ENCODE measurements at regions not wholly inside any gene's neighbourhood (a gene's known extent, or its start where the extent isn't known, plus 50 kb on each side); places are given as distances from the start of the nearest gene placed in this dataset.
A peak's percentile ranks its signal among the peaks of the same experiment; 100 is the strongest.

- intact Hi-C loops (cut with micrococcal nuclease): no loop called here
- Mint-ChIP-seq H3K9me3 (no peaks in the 10 kb centered on the region), H3K36me3 (no peaks in the 10 kb centered on the region), H3K27me3 (ENCODE audit: low read depth in 2 of 2) (peaks cover 0 to 3% of the 10 kb centered on the region in 2 donors), H3K4me3 (no peak overlapping the region), H3K27ac (no peak overlapping the region), H3K4me1 (peaks cover 21 to 30% of the 10 kb centered on the region in 2 donors)
- H3K27me3 ChIP-seq (ENCODE audit: control insufficient read depth, insufficient read depth, low read length): no peaks in the 10 kb centered on the region
- DNase-seq (no peak), ATAC-seq (no peak)
- no peak for TF ChIP-seq CTCF (IDR thresholded peaks at IDR 0.05)
- no peaks in the 10 kb centered on the region for H3K36me3 ChIP-seq (ENCODE audit: control insufficient read depth, insufficient read depth, low read length)
- H3K9me3 ChIP-seq (ENCODE audit: control insufficient read depth, insufficient read depth, low read length): no peaks in the 10 kb centered on the region
- H3K4me3 ChIP-seq (ENCODE audit: low read length): peak overlapping the region; percentile 18
- H3K27ac ChIP-seq (ENCODE audit: low read length): peak overlapping the region; percentile 52
- 44% methylated on average over 1 of the region's 1 CpG for WGBS (ENCODE audit: insufficient coverage)
- H3K4me1 ChIP-seq (ENCODE audit: control insufficient read depth, insufficient read depth, low read length): peaks cover 8% of the 10 kb centered on the region
These were observed 234.9 kb upstream of the PLEKHG7 start for GRCh38 chr12:92467886-92468285.

DNA sequence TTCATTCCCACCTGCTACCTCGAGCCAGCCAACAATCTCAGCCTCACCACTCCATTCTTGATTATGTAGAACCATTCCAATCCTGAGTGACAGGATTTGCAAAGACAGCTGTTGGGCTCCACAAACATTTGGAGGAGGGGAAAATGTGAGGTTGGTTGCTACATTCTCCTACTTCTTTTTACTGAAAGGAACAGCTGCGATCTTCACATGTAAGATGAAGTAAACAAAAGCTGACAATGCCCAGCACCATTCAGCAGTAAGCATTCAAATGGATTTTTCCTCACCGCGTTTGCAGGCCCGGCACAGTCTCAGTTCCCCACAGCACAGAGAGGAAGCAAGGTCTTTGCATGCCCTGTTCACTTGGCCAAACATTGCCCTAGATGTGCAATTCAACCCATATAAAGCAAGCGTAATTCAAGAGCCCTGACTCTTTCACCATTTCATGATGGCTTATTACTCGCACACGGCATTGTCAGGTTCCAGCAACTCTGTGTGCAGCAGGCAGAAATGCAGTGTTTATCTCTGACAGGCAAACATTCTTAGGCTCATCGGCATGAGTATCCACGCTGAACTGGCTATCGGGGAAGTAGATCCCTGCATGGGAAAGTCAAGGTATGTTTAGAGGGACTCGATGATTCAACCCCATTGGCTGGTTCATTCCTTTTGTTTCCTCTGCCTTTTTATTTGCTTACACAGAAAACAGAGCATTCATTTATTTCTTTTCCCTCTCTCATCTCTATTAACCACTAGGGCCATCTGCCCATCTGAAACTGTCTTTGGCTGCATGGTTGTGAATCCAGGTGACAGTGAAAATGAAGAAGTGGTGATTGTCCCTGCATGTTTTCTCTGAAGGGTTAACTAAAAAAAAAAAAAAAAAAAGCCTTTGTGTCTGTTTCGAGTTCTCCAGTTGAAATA lies 236.1 kb upstream of the PLEKHG7 start:
- Mint-ChIP-seq H3K9me3 (no peaks in the 10 kb centered on the region), H3K4me3 (no peak overlapping the region), H3K27ac (no peak overlapping the region), H3K36me3 (no peaks in the 10 kb centered on the region), H3K27me3 (ENCODE audit: low read depth in 2 of 2) (peaks cover 0 to 3% of the 10 kb centered on the region in 2 donors), H3K4me1 (peaks cover 27 to 39% of the 10 kb centered on the region in 2 donors)
- ATAC-seq: no peak
- WGBS (ENCODE audit: insufficient coverage): 74% methylated on average over 13 of the region's 13 CpGs
- peak overlapping the region; percentile 44 for H3K27ac ChIP-seq (ENCODE audit: low read length)
- TF ChIP-seq CTCF (IDR thresholded peaks at IDR 0.05): no peak
- no peak for DNase-seq
- H3K4me3 ChIP-seq (ENCODE audit: low read length): peak overlapping the region; percentile 18
- intact Hi-C loops (cut with micrococcal nuclease): no loop called here
- no peaks in the 10 kb centered on the region for H3K36me3 ChIP-seq (ENCODE audit: control insufficient read depth, insufficient read depth, low read length)
- no peaks in the 10 kb centered on the region for H3K27me3 ChIP-seq (ENCODE audit: control insufficient read depth, insufficient read depth, low read length)
- H3K4me1 ChIP-seq (ENCODE audit: control insufficient read depth, insufficient read depth, low read length): peaks cover 13% of the 10 kb centered on the region
- H3K9me3 ChIP-seq (ENCODE audit: control insufficient read depth, insufficient read depth, low read length): no peaks in the 10 kb centered on the region

GRCh38 chr12:92465786-92466295 lies 236.9 kb upstream of the PLEKHG7 start:
- H3K36me3 Mint-ChIP-seq: no peaks in the 10 kb centered on the region
- no peak overlapping the region for H3K4me3 Mint-ChIP-seq
- H3K9me3 ChIP-seq (ENCODE audit: control insufficient read depth, insufficient read depth, low read length): no peaks in the 10 kb centered on the region
- no peaks in the 10 kb centered on the region for H3K27me3 ChIP-seq (ENCODE audit: control insufficient read depth, insufficient read depth, low read length)
- no peak overlapping the region for H3K27ac Mint-ChIP-seq
- peaks cover 35 to 47% of the 10 kb centered on the region in 2 donors for H3K4me1 Mint-ChIP-seq
- H3K4me3 ChIP-seq (ENCODE audit: low read length): no peak overlapping the region
- peak overlapping the region; percentile 48 for H3K27ac ChIP-seq (ENCODE audit: low read length)
- no peak for TF ChIP-seq CTCF (IDR thresholded peaks at IDR 0.05)
- no peaks in the 10 kb centered on the region for H3K9me3 Mint-ChIP-seq
- H3K36me3 ChIP-seq (ENCODE audit: control insufficient read depth, insufficient read depth, low read length): no peaks in the 10 kb centered on the region
- intact Hi-C loops (cut with micrococcal nuclease): no loop called here
- peaks cover 19% of the 10 kb centered on the region for H3K4me1 ChIP-seq (ENCODE audit: control insufficient read depth, insufficient read depth, low read length)
- DNase-seq (no peak), ATAC-seq (no peak)
- WGBS (ENCODE audit: insufficient coverage): 90% methylated on average over 7 of the region's 9 CpGs
- peaks cover 0 to 3% of the 10 kb centered on the region in 2 donors for H3K27me3 Mint-ChIP-seq (ENCODE audit: low read depth in 2 of 2)

Data from natural killer cell (primary cell).